GM18907 (cell line): ENCODE measurements at regions not wholly inside any gene's neighbourhood (a gene's known extent, or its start where the extent isn't known, plus 50 kb on each side); places are given as distances from the start of the nearest gene placed in this dataset.
"Not testable (repeated sequence)": the region's sequence is repeated elsewhere in the genome, so short reads cannot be mapped to it uniquely, and the experiment has no call there.

Experiments used
- ATAC-seq: cut with Tn5 transposase; IDR thresholded peaks from one replicate; pipeline ENCODE4 v1.9.1; 2021; ENCODE audit warnings: mild to moderate bottlenecking, moderate library complexity; ENCODE audit not compliant: unreplicated experiment

GRCh38 chr6:74343321-74343720 is 647.3 kb downstream of the CD109 start:
- ATAC-seq: not testable (repeated sequence)

DNA sequence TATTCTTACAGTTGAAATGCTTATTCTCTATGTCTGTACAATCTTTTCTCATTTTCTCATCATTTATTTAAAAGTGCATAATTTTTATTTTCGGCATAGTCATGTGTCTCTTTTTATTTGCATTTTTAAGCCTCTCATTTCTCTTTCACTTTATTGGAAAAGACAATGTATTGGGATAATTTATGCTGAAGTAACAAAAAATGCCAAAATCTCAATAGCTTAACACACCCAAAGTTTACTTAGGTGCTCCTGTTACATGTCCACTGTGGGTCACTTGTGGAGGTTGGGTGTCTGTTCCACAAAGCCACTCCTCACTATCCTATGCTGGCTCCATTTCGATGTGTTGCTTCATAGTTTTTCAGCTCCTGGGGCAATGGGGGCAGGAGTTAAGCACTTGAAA is 638.7 kb downstream of the CD109 start:
- no peak for ATAC-seq

- ATAC-seq: no peak
Observed at GRCh38 chr6:74333406-74333805, 637.4 kb downstream of the CD109 start.

DNA sequence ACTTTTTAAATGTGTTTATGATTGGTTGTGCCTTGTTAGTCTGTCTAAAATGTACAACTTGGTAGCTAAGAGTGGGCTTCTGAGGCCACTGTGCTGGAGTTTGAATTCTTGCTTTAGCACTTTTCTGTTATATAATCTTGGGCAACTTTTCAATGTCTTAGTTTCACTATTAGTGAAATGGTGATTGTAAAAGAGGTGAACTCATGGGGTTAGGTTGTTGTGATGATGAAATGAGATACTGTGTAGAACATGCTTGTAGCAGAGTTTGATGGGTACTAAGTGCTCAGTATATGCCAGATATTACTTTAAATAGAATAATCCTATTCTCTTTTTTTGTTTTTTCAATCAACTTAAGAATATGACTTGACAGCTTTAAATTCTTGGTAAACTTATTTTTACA is 624.7 kb downstream of the CD109 start:
- ATAC-seq: no peak

DNA sequence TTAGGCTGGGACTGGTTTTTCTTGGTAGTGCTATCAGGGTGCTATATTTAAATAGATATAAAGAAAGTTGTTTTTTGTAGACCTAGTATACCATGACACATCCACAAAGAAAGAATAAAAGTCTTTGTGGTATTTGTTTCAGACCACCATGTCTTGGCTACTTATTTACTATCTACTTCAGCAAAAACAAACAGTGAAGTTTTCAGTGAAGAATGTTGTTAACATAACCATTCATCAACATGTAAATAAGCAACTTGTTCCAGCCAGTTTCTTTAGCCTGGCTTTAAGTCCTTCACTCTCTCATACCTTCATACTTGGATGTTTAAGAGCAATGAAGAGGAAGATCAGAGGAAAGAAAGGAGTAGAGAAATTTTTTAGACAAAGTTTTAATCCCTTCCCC is 624.1 kb downstream of the CD109 start:
- ATAC-seq: peak; percentile 52

DNA sequence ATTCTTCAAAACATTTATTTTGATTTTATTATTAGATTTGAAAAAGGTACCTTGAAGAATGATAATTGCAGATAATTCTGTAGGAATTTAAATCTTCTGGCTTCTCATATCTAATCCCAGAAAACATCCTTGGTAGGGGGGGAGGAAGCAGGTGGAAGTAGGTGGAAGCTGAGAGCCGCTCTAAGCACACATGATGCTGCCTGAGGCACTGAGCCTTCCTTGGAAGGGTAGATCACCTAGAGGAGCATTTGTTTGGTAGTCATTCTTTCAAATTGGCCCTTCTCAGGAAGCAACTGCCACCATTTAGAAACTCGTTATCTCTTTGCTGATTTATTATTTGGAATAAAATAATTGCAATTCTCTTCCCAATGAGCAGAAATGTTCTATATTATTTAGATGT is 623.3 kb downstream of the CD109 start:
- ATAC-seq: no peak

- no peak for ATAC-seq
Observed at GRCh38 chr6:74318738-74319137, 622.7 kb downstream of the CD109 start.

DNA sequence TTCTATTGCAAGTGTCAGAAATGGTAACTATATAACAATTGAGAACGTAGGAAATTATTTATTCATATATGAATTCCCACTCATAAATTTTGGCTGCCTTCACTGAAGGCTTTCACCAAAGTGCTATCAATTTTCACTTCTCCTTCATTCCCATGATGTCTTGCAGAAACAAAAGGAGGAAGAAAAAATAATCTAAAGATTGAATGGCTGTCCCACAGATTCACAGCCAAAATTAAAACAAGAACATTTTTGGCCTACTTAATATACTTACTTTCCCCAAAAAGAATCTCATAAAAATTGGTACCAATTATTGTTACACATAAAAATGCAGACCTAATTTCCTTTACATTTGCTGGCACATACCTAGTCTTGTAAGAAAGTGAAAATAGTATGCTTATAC is 616.1 kb downstream of the CD109 start:
- ATAC-seq: no peak

- no peak for ATAC-seq
Observed at GRCh38 chr6:74311431-74311830, 615.4 kb downstream of the CD109 start.

GRCh38 chr6:74289884-74290283 is 593.9 kb downstream of the CD109 start:
- no peak for ATAC-seq

- no peak for ATAC-seq
Observed at GRCh38 chr6:74287932-74288331, 591.9 kb downstream of the CD109 start.

DNA sequence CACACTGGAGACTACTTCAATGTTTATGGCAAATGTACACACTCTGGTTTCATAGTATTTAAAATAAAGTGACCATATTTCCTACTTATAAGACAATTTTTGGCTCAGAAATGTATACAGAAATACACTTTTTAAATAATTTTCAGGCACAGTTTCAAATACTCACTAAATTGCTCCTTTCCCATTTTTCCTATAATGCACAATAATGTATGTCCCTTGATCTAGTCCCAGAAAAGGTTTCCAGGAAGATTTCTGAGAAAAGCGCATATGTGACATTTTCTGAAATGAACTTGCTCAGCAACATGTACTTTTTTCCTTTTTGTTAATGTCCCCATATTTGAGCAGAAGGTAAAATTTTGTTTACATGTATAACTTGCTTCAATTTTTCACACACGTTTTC is 591.4 kb downstream of the CD109 start:
- ATAC-seq: no peak

DNA sequence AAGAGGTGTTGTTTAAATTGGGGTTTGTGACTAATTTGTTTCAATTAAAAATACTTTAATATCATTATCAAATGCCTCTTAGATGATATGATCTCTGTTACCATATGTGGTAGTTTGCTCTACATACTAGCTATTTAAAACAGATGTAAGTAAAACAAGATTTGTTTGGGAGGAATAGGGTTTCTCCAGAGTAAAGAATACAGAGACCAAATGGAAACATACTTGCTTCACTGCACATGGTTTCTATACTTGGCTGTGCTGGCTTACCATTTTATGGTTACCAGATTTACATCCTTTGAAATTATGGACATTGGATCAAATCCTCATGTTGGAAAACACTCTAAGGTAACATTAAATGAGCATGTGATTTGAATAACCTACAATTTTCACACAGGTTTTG is 588.3 kb downstream of the CD109 start:
- ATAC-seq: no peak

DNA sequence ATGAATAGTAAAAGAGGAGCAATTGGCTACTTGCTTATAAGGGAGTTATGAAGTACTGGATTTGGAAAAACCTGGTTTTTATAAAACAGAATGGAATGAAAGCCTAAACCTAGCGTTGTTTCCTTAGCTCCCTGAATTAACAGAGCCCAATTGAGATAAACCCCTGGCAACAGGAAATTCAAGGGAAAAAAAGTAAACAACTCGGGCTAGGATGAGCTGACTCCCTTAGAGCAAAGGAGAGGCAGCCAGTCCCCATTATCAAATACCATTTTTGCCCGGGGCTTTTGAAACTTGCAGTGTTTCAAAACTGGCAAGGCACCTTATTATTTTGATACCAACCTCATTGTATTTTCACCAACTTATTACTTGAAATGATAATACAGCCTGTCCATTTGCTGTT is 587.5 kb downstream of the CD109 start:
- ATAC-seq: no peak

- no peak for ATAC-seq
Observed at GRCh38 chr6:74282143-74282689, 586.2 kb downstream of the CD109 start.

DNA sequence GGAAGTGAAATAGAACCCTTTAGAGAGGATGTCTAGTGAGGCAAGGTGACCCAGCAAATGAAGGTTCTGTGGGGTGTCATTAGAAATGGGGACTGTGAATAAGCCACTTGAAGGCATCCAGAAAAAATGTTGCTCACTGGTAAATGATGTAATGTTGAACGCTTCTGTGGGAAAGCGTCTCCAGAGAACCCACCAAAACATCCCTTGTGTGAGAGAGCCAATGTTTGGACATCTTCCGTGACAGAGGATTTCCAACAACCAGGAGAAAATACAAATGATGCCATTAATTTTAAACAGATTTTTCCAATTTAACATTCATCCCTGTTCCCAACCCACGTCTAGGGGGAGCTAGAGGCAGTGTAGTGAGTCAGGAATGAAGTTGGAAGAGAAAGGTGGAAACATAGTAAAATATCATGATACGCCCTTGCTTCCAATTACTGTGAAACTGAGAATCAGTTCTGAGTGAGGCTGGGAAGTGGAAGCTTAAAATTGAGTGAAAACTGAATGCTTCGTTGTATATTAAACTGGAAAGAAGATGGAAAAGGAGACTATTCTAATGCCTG is 584.2 kb downstream of the CD109 start:
- ATAC-seq: no peak

GRCh38 chr6:74277777-74278186 is 581.8 kb downstream of the CD109 start:
- no peak for ATAC-seq

DNA sequence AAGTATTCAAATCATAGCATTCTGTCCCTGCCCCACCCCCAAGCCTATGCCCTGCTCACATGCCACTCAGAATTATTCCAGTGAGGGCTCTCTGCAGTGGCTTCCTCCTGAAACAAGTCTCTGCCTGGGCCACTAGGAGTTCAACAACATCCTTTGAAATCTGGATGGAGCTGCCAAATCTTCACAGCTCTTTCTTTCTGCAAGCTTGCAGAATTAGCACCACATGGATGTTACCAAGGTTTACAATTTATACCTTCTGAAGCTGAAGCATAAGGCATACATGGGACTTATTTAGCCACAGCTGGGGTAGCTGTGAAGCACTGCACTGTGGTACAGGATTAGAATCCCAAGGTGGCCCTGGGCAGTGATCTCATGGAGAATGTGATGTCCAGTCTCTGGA is 577.5 kb downstream of the CD109 start:
- no peak for ATAC-seq

DNA sequence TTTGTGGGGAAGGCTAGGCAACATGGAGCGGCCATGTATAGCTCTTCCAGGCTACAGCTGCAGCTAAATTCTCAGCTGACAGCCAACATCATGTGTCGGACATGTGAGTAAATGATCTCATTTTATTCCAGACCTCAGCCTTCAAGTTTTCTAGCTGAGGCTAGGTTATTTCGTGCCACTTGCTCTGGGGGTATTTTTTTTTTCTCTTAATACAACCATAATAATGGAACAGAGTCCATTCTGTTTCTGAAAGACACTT is 573.5 kb downstream of the CD109 start:
- ATAC-seq: no peak

DNA sequence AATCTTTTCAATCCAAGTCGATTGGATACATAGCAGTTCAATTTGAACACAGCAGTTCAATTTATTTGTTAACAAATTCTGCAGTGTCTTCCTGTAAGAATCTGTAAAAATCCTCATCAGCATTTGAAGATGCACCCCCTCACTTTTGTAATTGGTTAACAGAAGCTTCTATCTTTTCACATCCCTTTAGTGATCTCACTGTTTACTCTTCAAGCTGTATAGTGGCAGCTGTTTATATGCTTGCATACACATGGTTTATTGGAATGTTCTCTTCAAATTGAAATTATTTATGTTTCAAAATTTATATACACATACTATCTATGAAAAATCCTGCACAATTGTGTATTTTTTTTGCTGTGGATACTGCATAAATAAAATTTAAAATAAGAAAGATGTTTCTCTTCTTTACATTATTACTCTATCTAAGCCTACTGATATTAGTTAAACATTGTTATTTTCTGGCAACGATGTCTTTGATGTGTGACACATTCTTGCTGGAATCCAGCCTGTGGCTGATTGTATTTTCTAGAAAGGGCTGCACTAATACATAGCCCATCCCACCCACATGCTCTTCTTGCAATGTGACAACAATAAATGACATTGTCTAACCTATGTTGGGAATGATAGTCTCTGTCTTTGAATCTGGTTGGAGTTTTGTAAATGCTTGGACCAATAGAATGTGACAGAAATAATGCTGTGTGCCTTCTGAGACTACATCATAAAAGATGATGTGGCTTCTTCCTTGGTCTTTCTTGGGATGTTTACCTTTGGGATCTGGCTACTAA is 573.0 kb downstream of the CD109 start:
- ATAC-seq: no peak

GRCh38 chr6:74259981-74260380 is 564.0 kb downstream of the CD109 start:
- no peak for ATAC-seq

DNA sequence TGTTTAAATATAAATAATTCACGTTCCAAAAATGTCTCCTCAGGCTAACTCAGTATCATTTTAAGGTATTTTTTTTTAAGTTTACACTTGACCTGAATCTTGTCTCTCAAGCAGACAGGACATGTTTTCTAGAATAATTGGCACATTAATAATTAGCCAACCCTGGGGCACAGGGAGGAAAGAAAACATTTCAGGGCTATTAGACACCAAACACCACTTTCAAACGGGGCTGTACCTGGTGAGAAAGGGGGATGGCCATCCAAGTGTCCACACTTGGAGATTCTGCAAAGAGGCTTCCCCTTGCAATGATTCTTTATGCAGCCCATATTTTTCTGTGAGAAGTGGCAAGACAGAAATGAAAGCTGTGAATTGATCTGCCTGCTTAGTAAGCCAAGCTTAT is 560.8 kb downstream of the CD109 start:
- ATAC-seq: peak; percentile 68

GRCh38 chr6:74256381-74256780 is 560.4 kb downstream of the CD109 start:
- ATAC-seq: no peak
